ENCODE measurements at regions not wholly inside any gene's neighbourhood (a gene's known extent, or its start where the extent isn't known, plus 50 kb on each side); places are given as distances from the start of the nearest gene placed in this dataset.

- Histone ChIP-seq H3K4me2 (ENCODE audit: low read length) (no peak overlapping the region), H3K4me3 (ENCODE audit: low read length) (no peak overlapping the region), H3K27ac (ENCODE audit: low read length) (no peak overlapping the region), H3K4me1 (ENCODE audit: low read length) (no peaks in the 10 kb centered on the region), H3K36me3 (replicated peaks; ENCODE audit: low read depth, low read length) (no peaks in the 10 kb centered on the region), H3K79me2 (ENCODE audit: low read length) (no peaks in the 10 kb centered on the region), H3K27me3 (ENCODE audit: low read depth, low read length) (no peaks in the 10 kb centered on the region), H3K9ac (ENCODE audit: low read length) (no peak overlapping the region), H3K9me3 (ENCODE audit: insufficient read depth, low read length) (no peaks in the 10 kb centered on the region), H2AFZ (ENCODE audit: low read depth, low read length) (no peak overlapping the region), H4K20me1 (ENCODE audit: insufficient read depth, low read length) (no peaks in the 10 kb centered on the region)
- no peak for TF ChIP-seq EZH2phosphoT487 (IDR thresholded peaks at IDR 0.05; ENCODE audit: low read depth)
- TF ChIP-seq CTCF (IDR thresholded peaks at IDR 0.05; ENCODE audit: low read depth, low read length), result no peak
These were observed 329.9 kb upstream of the SLCO3A1 start for GRCh38 chr15:91523596-91523995.

GRCh38 chr15:91524534-91524933 is 329.0 kb upstream of the SLCO3A1 start:
- Histone ChIP-seq H3K27me3 (ENCODE audit: low read depth, low read length) (peaks cover 4% of the 10 kb centered on the region; the same call in 1 of the 2 replicates), H3K9me3 (ENCODE audit: insufficient read depth, low read length) (no peaks in the 10 kb centered on the region), H4K20me1 (ENCODE audit: insufficient read depth, low read length) (no peaks in the 10 kb centered on the region), H3K36me3 (replicated peaks; ENCODE audit: low read depth, low read length) (no peaks in the 10 kb centered on the region), H3K79me2 (ENCODE audit: low read length) (no peaks in the 10 kb centered on the region), H3K27ac (ENCODE audit: low read length) (no peak overlapping the region), H2AFZ (ENCODE audit: low read depth, low read length) (no peak overlapping the region), H3K4me3 (ENCODE audit: low read length) (no peak overlapping the region), H3K4me1 (ENCODE audit: low read length) (no peaks in the 10 kb centered on the region), H3K4me2 (ENCODE audit: low read length) (no peak overlapping the region), H3K9ac (ENCODE audit: low read length) (no peak overlapping the region)
- no peak for TF ChIP-seq EZH2phosphoT487 (IDR thresholded peaks at IDR 0.05; ENCODE audit: low read depth)
- TF ChIP-seq CTCF (IDR thresholded peaks at IDR 0.05; ENCODE audit: low read depth, low read length), result no peak

- TF ChIP-seq EZH2phosphoT487 (IDR thresholded peaks at IDR 0.05; ENCODE audit: low read depth) (no peak), CTCF (IDR thresholded peaks at IDR 0.05; ENCODE audit: low read depth, low read length) (no peak)
- Histone ChIP-seq H3K27ac (ENCODE audit: low read length) (no peak overlapping the region), H3K4me3 (ENCODE audit: low read length) (no peak overlapping the region)
These were observed 327.8 kb upstream of the SLCO3A1 start for GRCh38 chr15:91525751-91526150.

GRCh38 chr15:91526424-91526823 is 327.1 kb upstream of the SLCO3A1 start:
- no peak overlapping the region for H3K4me3 ChIP-seq (ENCODE audit: low read length)
- H3K9ac ChIP-seq (ENCODE audit: low read length), result no peak overlapping the region
- no peak overlapping the region for H3K27ac ChIP-seq (ENCODE audit: low read length)
- no peaks in the 10 kb centered on the region for H3K9me3 ChIP-seq (ENCODE audit: insufficient read depth, low read length)
- no peaks in the 10 kb centered on the region for H3K79me2 ChIP-seq (ENCODE audit: low read length)
- no peak for TF ChIP-seq EZH2phosphoT487 (IDR thresholded peaks at IDR 0.05; ENCODE audit: low read depth)
- no peak for TF ChIP-seq CTCF (IDR thresholded peaks at IDR 0.05; ENCODE audit: low read depth, low read length)
- no peak overlapping the region for H2AFZ ChIP-seq (ENCODE audit: low read depth, low read length)
- H3K4me1 ChIP-seq (ENCODE audit: low read length), result no peaks in the 10 kb centered on the region
- no peaks in the 10 kb centered on the region for H4K20me1 ChIP-seq (ENCODE audit: insufficient read depth, low read length)
- peaks cover 10% of the 10 kb centered on the region for H3K27me3 ChIP-seq (ENCODE audit: low read depth, low read length)
- no peak overlapping the region for H3K4me2 ChIP-seq (ENCODE audit: low read length)
- H3K36me3 ChIP-seq (replicated peaks; ENCODE audit: low read depth, low read length), result no peaks in the 10 kb centered on the region

More at GRCh38 chr15:91525751-91526150, 327.8 kb upstream of the SLCO3A1 start:
- H3K36me3 ChIP-seq (replicated peaks; ENCODE audit: low read depth, low read length), result no peaks in the 10 kb centered on the region
- no peaks in the 10 kb centered on the region for H3K9me3 ChIP-seq (ENCODE audit: insufficient read depth, low read length)
- H3K9ac ChIP-seq (ENCODE audit: low read length), result no peak overlapping the region
- no peak overlapping the region for H2AFZ ChIP-seq (ENCODE audit: low read depth, low read length)
- no peak overlapping the region for H3K4me2 ChIP-seq (ENCODE audit: low read length)
- H3K4me1 ChIP-seq (ENCODE audit: low read length), result no peaks in the 10 kb centered on the region
- H3K27me3 ChIP-seq (ENCODE audit: low read depth, low read length), result peaks cover 10% of the 10 kb centered on the region
- no peaks in the 10 kb centered on the region for H3K79me2 ChIP-seq (ENCODE audit: low read length)
- no peaks in the 10 kb centered on the region for H4K20me1 ChIP-seq (ENCODE audit: insufficient read depth, low read length)

Data from OCI-LY3 (cell line).